Liver (tissue), 8 donors: ENCODE measurements at regions not wholly inside any gene's neighbourhood (a gene's known extent, or its start where the extent isn't known, plus 50 kb on each side); places are given as distances from the start of the nearest gene placed in this dataset.

ENCODE experiments used
- DNase-seq: peaks from one replicate; pipeline ENCODE4 v3.0.0-alpha.2; 2017; ENCODE audit warnings: low spot score
- H3K27ac ChIP-seq, 2 donors: one replicate each; pipeline ENCODE4 v1.7.0; 2013; ENCODE audit warnings: inconsistent platforms in 2 of 2, low read length in 2 of 2, control low read depth in 1 of 2, low read depth in 1 of 2, mild to moderate bottlenecking in 1 of 2
- H3K27me3 ChIP-seq, 4 donors: one replicate each; pipeline versions ENCODE4 v1.6.1 to v1.7.0; 2013; ENCODE audit warnings: low read length in 3 of 4, inconsistent platforms in 1 of 4, mild to moderate bottlenecking in 1 of 4, moderate library complexity in 1 of 4; ENCODE audit not compliant: control insufficient read depth in 4 of 4, insufficient read depth in 4 of 4
- H3K36me3 ChIP-seq, 4 donors: one replicate each; pipeline versions ENCODE4 v1.6.1 to v1.7.0; 2013; ENCODE audit warnings: low read length in 3 of 4, mild to moderate bottlenecking in 3 of 4, low read depth in 1 of 4, moderate library complexity in 1 of 4; ENCODE audit not compliant: control insufficient read depth in 4 of 4, insufficient read depth in 3 of 4
- H3K4me1 ChIP-seq, 4 donors: one replicate each; pipeline versions ENCODE4 v1.6.1 to v1.7.0; 2013; ENCODE audit warnings: low read length in 3 of 4, mild to moderate bottlenecking in 3 of 4, moderate library complexity in 1 of 4; ENCODE audit not compliant: control insufficient read depth in 4 of 4, insufficient read depth in 4 of 4
- H3K4me3 ChIP-seq, 3 donors: one replicate each; pipeline versions ENCODE4 v1.6.1 to v1.7.0; 2013; ENCODE audit warnings: low read length in 3 of 3, control low read depth in 1 of 3, low read depth in 1 of 3, mild to moderate bottlenecking in 1 of 3
- H3K9ac ChIP-seq, 2 donors: one replicate each; pipeline ENCODE4 v1.7.0; 2013; ENCODE audit warnings: low read length in 2 of 2, mild to moderate bottlenecking in 2 of 2, moderate library complexity in 2 of 2, control low read depth in 1 of 2, low read depth in 1 of 2
- H3K9me3 ChIP-seq, 4 donors: one replicate each; pipeline versions ENCODE4 v1.6.1 to v1.7.0; 2013; ENCODE audit warnings: low read length in 3 of 4; ENCODE audit not compliant: control insufficient read depth in 4 of 4
- EGR1 ChIP-seq, 2 donors: IDR thresholded peaks; 2 replicates each; pipeline ENCODE4 v1.6.1; 2016 to 2018; ENCODE audit warnings: antibody characterized with exemption in 2 of 2, low read depth in 2 of 2
- FOXA1 ChIP-seq: IDR thresholded peaks from 2 replicates; pipeline ENCODE4 v1.6.1; 2016; ENCODE audit warnings: antibody characterized with exemption
- FOXA2 ChIP-seq: IDR thresholded peaks from 2 replicates; pipeline ENCODE4 v1.6.1; 2016; ENCODE audit warnings: antibody characterized with exemption
- GABPA ChIP-seq, 2 donors: IDR thresholded peaks in 1 of 2; conservative IDR thresholded peaks in 1 of 2; 2 replicates each; pipeline ENCODE4 v1.6.1; 2016; ENCODE audit warnings: antibody characterized with exemption in 2 of 2, mild to moderate bottlenecking in 1 of 2, moderate library complexity in 1 of 2
- HNF4A ChIP-seq, 2 donors: conservative IDR thresholded peaks; 2 replicates each; pipeline ENCODE4 v1.6.1; 2016; ENCODE audit warnings: antibody characterized with exemption in 2 of 2, mild to moderate bottlenecking in 2 of 2
- HNF4G ChIP-seq: IDR thresholded peaks from 2 replicates; pipeline ENCODE4 v1.6.1; 2016; ENCODE audit warnings: antibody characterized with exemption
- JUND ChIP-seq, 2 donors: IDR thresholded peaks; 2 replicates each; pipeline ENCODE4 v1.6.1; 2016; ENCODE audit warnings: antibody characterized with exemption in 2 of 2
- NR2F2 ChIP-seq: IDR thresholded peaks from 2 replicates; pipeline ENCODE4 v1.6.1; 2016; ENCODE audit warnings: antibody characterized with exemption
- RAD21 ChIP-seq, 2 donors: IDR thresholded peaks; 2 replicates each; pipeline ENCODE4 v1.6.1; 2016; ENCODE audit warnings: antibody characterized with exemption in 2 of 2, mild to moderate bottlenecking in 2 of 2
- RXRA ChIP-seq, 2 donors: IDR thresholded peaks; 2 replicates each; pipeline ENCODE4 v1.6.1; 2017 to 2018; ENCODE audit warnings: antibody characterized with exemption in 2 of 2, mild to moderate bottlenecking in 1 of 2
- SP1 ChIP-seq: IDR thresholded peaks from 2 replicates; pipeline ENCODE4 v1.6.1; 2018; ENCODE audit warnings: antibody characterized with exemption, mild to moderate bottlenecking
- TAF1 ChIP-seq: conservative IDR thresholded peaks from 2 replicates; pipeline ENCODE4 v1.6.1; 2016; ENCODE audit warnings: antibody characterized with exemption, mild to moderate bottlenecking
- YY1 ChIP-seq: IDR thresholded peaks from 2 replicates; pipeline ENCODE4 v1.6.1; 2016; ENCODE audit warnings: antibody characterized with exemption, mild to moderate bottlenecking
- WGBS: extraction: QIAGEN DNeasy Blood & Tissue Kit; methylation state at CpG from one replicate; pipeline ENCODE4 v1.1.7; 2013; 5-methylcytosine and 5-hydroxymethylcytosine counted together
- TF ChIP-seq, protein P1 (sequence below): IDR thresholded peaks from 2 replicates; pipeline ENCODE4 v1.6.1; 2016; ENCODE audit warnings: antibody characterized with exemption
- TF ChIP-seq, protein P2 (sequence below): fragments of 150-350 bp; IDR thresholded peaks from 2 replicates; pipeline ENCODE4 v1.5.1; 2017; ENCODE audit warnings: improper control_type of control experiment, low read depth, low read length; ENCODE audit not compliant: missing input control
- TF ChIP-seq, protein P3 (sequence below): IDR thresholded peaks from 2 replicates; pipeline ENCODE4 v1.6.1; 2016; ENCODE audit warnings: antibody characterized with exemption, mild to moderate bottlenecking
- TF ChIP-seq, protein P4 (sequence below): IDR thresholded peaks from 2 replicates; pipeline ENCODE4 v1.6.1; 2016; ENCODE audit warnings: antibody characterized with exemption
- TF ChIP-seq, protein P5 (sequence below): IDR thresholded peaks from 2 replicates; pipeline ENCODE4 v1.6.1; 2016; ENCODE audit warnings: antibody characterized with exemption
- donor health status: healthy.
- donor health status: healthy.
- donor health status: healthy.
- donor health status: healthy.
- donor health status: healthy.

DNA sequence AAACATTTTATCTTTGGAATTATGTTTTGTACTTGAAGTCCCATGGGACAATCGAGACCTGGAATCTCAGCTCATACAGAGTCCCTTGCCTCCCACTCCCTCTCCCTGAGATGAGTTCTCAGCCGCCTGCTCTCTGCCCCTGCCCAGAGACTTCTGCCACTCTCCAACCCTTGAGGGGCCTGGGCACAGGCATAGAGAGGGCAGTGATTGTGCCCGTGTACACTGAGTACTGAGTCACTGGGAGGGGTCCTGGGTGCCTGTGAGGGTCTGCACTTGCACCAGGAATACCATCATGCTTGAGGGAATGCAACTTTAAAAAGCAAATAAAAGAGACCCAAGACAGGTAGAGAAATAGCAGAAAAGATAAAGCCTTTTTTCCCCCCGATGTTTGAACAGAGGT lies 453.8 kb upstream of the HS3ST5 start:
- DNase-seq, result no peak
- no peak overlapping the region for H3K9ac ChIP-seq
- no peak for TF ChIP-seq JUND (IDR thresholded peaks at IDR 0.05)
- TF ChIP-seq NR2F2, result no peak
- no peak for TF ChIP-seq FOXA1
- TF ChIP-seq RAD21 (IDR thresholded peaks at IDR 0.05), result no peak
- no peak for TF ChIP-seq GABPA (IDR thresholded peaks at IDR 0.05 in 1 of 2, conservative IDR thresholded peaks at IDR 0.05 in 1 of 2)
- TF ChIP-seq, protein P1, sequence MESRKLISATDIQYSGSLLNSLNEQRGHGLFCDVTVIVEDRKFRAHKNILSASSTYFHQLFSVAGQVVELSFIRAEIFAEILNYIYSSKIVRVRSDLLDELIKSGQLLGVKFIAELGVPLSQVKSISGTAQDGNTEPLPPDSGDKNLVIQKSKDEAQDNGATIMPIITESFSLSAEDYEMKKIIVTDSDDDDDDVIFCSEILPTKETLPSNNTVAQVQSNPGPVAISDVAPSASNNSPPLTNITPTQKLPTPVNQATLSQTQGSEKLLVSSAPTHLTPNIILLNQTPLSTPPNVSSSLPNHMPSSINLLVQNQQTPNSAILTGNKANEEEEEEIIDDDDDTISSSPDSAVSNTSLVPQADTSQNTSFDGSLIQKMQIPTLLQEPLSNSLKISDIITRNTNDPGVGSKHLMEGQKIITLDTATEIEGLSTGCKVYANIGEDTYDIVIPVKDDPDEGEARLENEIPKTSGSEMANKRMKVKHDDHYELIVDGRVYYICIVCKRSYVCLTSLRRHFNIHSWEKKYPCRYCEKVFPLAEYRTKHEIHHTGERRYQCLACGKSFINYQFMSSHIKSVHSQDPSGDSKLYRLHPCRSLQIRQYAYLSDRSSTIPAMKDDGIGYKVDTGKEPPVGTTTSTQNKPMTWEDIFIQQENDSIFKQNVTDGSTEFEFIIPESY, result no peak
- TF ChIP-seq, protein P2, sequence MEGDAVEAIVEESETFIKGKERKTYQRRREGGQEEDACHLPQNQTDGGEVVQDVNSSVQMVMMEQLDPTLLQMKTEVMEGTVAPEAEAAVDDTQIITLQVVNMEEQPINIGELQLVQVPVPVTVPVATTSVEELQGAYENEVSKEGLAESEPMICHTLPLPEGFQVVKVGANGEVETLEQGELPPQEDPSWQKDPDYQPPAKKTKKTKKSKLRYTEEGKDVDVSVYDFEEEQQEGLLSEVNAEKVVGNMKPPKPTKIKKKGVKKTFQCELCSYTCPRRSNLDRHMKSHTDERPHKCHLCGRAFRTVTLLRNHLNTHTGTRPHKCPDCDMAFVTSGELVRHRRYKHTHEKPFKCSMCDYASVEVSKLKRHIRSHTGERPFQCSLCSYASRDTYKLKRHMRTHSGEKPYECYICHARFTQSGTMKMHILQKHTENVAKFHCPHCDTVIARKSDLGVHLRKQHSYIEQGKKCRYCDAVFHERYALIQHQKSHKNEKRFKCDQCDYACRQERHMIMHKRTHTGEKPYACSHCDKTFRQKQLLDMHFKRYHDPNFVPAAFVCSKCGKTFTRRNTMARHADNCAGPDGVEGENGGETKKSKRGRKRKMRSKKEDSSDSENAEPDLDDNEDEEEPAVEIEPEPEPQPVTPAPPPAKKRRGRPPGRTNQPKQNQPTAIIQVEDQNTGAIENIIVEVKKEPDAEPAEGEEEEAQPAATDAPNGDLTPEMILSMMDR, result no peak
- no peak for TF ChIP-seq EGR1 (IDR thresholded peaks at IDR 0.05; ENCODE audit: low read depth in 2 of 2)
- TF ChIP-seq, protein P3, sequence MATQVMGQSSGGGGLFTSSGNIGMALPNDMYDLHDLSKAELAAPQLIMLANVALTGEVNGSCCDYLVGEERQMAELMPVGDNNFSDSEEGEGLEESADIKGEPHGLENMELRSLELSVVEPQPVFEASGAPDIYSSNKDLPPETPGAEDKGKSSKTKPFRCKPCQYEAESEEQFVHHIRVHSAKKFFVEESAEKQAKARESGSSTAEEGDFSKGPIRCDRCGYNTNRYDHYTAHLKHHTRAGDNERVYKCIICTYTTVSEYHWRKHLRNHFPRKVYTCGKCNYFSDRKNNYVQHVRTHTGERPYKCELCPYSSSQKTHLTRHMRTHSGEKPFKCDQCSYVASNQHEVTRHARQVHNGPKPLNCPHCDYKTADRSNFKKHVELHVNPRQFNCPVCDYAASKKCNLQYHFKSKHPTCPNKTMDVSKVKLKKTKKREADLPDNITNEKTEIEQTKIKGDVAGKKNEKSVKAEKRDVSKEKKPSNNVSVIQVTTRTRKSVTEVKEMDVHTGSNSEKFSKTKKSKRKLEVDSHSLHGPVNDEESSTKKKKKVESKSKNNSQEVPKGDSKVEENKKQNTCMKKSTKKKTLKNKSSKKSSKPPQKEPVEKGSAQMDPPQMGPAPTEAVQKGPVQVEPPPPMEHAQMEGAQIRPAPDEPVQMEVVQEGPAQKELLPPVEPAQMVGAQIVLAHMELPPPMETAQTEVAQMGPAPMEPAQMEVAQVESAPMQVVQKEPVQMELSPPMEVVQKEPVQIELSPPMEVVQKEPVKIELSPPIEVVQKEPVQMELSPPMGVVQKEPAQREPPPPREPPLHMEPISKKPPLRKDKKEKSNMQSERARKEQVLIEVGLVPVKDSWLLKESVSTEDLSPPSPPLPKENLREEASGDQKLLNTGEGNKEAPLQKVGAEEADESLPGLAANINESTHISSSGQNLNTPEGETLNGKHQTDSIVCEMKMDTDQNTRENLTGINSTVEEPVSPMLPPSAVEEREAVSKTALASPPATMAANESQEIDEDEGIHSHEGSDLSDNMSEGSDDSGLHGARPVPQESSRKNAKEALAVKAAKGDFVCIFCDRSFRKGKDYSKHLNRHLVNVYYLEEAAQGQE, result no peak
- TF ChIP-seq HNF4G, result no peak
- no peak for TF ChIP-seq SP1
- no peak for TF ChIP-seq HNF4A (conservative IDR thresholded peaks at IDR 0.05)
- TF ChIP-seq YY1, result no peak
- no peak for TF ChIP-seq RXRA (IDR thresholded peaks at IDR 0.05)
- TF ChIP-seq FOXA2, result no peak
- H3K27me3 ChIP-seq, result no peaks in the 10 kb centered on the region
- no peaks in the 10 kb centered on the region for H3K4me1 ChIP-seq
- H3K4me3 ChIP-seq, result no peak overlapping the region
- H3K27ac ChIP-seq, result no peak overlapping the region
- H3K9me3 ChIP-seq, result no peaks in the 10 kb centered on the region
- 77% methylated on average over 4 of the region's 4 CpGs for WGBS
- H3K36me3 ChIP-seq, result no peaks in the 10 kb centered on the region

DNA sequence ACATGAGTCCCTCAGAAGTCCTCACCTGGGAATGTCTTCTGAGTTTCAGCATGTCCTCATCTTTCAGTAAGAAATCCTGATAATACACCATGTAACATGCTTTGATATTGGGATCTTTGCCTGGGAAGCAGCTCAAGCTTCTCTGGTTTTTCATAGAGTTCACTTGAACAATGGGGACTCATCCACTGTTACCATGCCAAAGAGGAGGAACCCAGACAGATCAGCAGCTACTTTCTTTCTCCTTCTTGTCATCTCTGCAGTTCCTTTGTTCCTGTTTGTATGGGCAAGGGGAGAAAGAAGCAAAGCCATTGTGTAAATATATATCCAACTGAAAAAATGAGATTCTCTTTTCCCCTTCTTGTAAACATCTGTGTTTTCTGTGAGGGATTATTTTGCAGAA lies 450.6 kb upstream of the HS3ST5 start:
- Histone ChIP-seq H3K27ac (no peak overlapping the region), H3K4me1 (no peaks in the 10 kb centered on the region), H3K36me3 (no peaks in the 10 kb centered on the region), H3K9me3 (no peaks in the 10 kb centered on the region), H3K27me3 (no peaks in the 10 kb centered on the region), H3K9ac (no peak overlapping the region), H3K4me3 (no peak overlapping the region)
- no peak for DNase-seq
- TF ChIP-seq RXRA (IDR thresholded peaks at IDR 0.05) (no peak), YY1 (no peak), EGR1 (IDR thresholded peaks at IDR 0.05; ENCODE audit: low read depth in 2 of 2) (no peak), HNF4G (no peak), TAF1 (no peak), FOXA1 (no peak), RAD21 (IDR thresholded peaks at IDR 0.05) (no peak), JUND (IDR thresholded peaks at IDR 0.05) (no peak), SP1 (no peak)
- TF ChIP-seq, protein P4, sequence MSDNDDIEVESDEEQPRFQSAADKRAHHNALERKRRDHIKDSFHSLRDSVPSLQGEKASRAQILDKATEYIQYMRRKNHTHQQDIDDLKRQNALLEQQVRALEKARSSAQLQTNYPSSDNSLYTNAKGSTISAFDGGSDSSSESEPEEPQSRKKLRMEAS, result no peak
- TF ChIP-seq, protein P2, result no peak
- TF ChIP-seq, protein P5, sequence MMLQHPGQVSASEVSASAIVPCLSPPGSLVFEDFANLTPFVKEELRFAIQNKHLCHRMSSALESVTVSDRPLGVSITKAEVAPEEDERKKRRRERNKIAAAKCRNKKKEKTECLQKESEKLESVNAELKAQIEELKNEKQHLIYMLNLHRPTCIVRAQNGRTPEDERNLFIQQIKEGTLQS, result no peak
- TF ChIP-seq, protein P3, result no peak
